Transverse colon (tissue), 4 donors: ENCODE measurements at regions not wholly inside any gene's neighbourhood (a gene's known extent, or its start where the extent isn't known, plus 50 kb on each side); places are given as distances from the start of the nearest gene placed in this dataset.
A peak's percentile ranks its signal among the peaks of the same experiment; 100 is the strongest.

ENCODE experiments used
- DNase-seq: peaks from one replicate; pipeline ENCODE4 v3.0.0-alpha.2; 2019
- H3K27ac ChIP-seq, 4 donors: fragments of 200-600 bp; sonication (generic); 2 replicates each; pipeline ENCODE4 v1.5.1; 2016 to 2018; ENCODE audit warnings: inconsistent platforms in 4 of 4
- H3K27me3 ChIP-seq: fragments of 200-600 bp; sonication (generic); 2 replicates; pipeline ENCODE4 v1.5.1; 2017; ENCODE audit warnings: inconsistent platforms
- H3K36me3 ChIP-seq, 4 donors: fragments of 200-600 bp; sonication (generic); 2 replicates each; pipeline ENCODE4 v1.5.1; 2017 to 2019; ENCODE audit warnings: inconsistent platforms in 4 of 4
- H3K4me1 ChIP-seq, 4 donors: fragments of 200-600 bp; sonication (generic); 2 replicates each; pipeline ENCODE4 v1.5.1; 2017 to 2020; ENCODE audit warnings: inconsistent platforms in 4 of 4
- H3K4me3 ChIP-seq, 4 donors: fragments of 200-600 bp; sonication (generic); 1 replicate in 1 of 4; 2 replicates in 3 of 4; pipeline versions ENCODE4 v1.5.1 to v1.6.1; 2017 to 2019; ENCODE audit warnings: inconsistent platforms in 4 of 4
- H3K9me3 ChIP-seq, 2 donors: fragments of 200-600 bp; sonication (generic); 2 replicates each; pipeline ENCODE4 v1.5.1; 2017 to 2019; ENCODE audit warnings: inconsistent platforms in 2 of 2
- EP300 ChIP-seq: sonication (generic); formaldehyde crosslinking; IDR thresholded peaks from one replicate; pipeline ENCODE4 v1.6.1; 2017; ENCODE audit warnings: antibody characterized with exemption, low read depth
- POLR2A ChIP-seq: fragments of 450-650 bp; IDR thresholded peaks from one replicate; pipeline ENCODE4 v1.6.1; 2016; ENCODE audit warnings: antibody characterized with exemption, mild to moderate bottlenecking, moderate library complexity
- POLR2AphosphoS5 ChIP-seq, 3 donors: sonication (generic); formaldehyde crosslinking; IDR thresholded peaks; one replicate each; pipeline ENCODE4 v1.6.1; 2016; ENCODE audit warnings: antibody characterized with exemption in 3 of 3
- WGBS, 2 donors: methylation state at CpG; one replicate each; pipeline ENCODE4 v1.1.5; 2018; ENCODE audit warnings: low coverage in 1 of 2; 5-methylcytosine and 5-hydroxymethylcytosine counted together
- in situ Hi-C, 4 donors: fragments of 200-750 bp; cut with MboI; loops; one replicate each; pipeline versions ENCODE4 v1.15.0 to v1.15.1; 2017; ENCODE audit warnings: low sequenced_read_pairs in 3 of 4, low pct_ligation_motif_present in 1 of 4, low pct_unique_long_range_greater_than_20kb in 1 of 4
- intact Hi-C: fragments of 100-400 bp; cut with DNase I; formaldehyde crosslinking; loops from one replicate; pipeline ENCODE4 v1.15.1; 2023; ENCODE audit warnings: low total_unique reads
- TF ChIP-seq, protein P1 (sequence below), 5 experiments: fragments of 200-600 bp in 3 of 5; fragments of 450-650 bp in 2 of 5; sonication (generic) in 3 of 5; IDR thresholded peaks; 1 replicate in 2 of 5; 2 replicates in 3 of 5; pipeline ENCODE4 v1.5.1; 2016 to 2017; ENCODE audit warnings: antibody characterized with exemption in 5 of 5, inconsistent platforms in 3 of 5, mild to moderate bottlenecking in 2 of 5, moderate library complexity in 1 of 5

DNA sequence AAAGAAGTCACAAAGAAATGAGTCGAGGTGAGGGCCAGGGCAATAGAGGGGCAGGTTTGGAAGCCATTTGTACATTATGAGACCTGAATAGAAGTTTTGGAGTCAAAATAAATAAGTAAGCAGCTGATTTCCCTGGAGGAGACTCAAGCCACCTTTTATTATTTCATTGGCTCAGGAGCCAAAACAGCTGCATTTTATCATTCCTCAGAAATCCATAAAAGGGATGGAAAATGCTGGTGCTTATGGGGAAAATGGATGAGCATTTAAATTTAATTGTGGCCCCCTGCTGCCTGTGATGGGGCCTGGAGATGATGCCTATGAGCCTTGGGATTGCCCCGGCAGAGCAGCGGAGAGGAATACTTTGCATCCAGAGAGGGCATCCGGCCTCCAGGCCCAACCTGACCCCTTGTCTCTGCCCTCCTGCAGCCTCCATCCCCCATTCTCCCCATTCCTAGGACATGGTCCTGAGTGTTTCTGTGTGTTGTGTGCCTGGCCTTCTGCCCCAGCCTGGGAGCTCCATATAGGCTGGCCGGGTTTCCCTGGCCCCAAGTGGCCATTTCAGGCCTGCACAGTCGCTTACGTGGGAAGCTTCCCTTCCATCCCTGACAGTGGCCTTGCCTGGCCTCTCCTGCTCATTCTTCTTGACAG lies 296.8 kb upstream of the ZMIZ1 start:
- intact Hi-C loops, result loop anchor here (10.0 kb wide), 1 partner anchor 293 kb away; the partner anchor contains the start of gene ZMIZ1
- 81% methylated on average over 7 of the region's 7 CpGs; no CpG with 5 or more reads in 1 of the 2 donors for WGBS, 2 donors
- Histone ChIP-seq H3K36me3 (no peaks in the 10 kb centered on the region), H3K27ac (peak overlapping the region in 3 of 4 donors; percentile 30 to 58 (median 46)), H3K4me1 (peaks cover 0 to 18% (median 3%) of the 10 kb centered on the region in 4 donors), H3K4me3 (no peak overlapping the region), H3K27me3 (no peaks in the 10 kb centered on the region), H3K9me3 (no peaks in the 10 kb centered on the region)
- TF ChIP-seq POLR2A (no peak), EP300 (no peak), POLR2AphosphoS5 (IDR thresholded peaks at IDR 0.05) (no peak)
- TF ChIP-seq, protein P1, sequence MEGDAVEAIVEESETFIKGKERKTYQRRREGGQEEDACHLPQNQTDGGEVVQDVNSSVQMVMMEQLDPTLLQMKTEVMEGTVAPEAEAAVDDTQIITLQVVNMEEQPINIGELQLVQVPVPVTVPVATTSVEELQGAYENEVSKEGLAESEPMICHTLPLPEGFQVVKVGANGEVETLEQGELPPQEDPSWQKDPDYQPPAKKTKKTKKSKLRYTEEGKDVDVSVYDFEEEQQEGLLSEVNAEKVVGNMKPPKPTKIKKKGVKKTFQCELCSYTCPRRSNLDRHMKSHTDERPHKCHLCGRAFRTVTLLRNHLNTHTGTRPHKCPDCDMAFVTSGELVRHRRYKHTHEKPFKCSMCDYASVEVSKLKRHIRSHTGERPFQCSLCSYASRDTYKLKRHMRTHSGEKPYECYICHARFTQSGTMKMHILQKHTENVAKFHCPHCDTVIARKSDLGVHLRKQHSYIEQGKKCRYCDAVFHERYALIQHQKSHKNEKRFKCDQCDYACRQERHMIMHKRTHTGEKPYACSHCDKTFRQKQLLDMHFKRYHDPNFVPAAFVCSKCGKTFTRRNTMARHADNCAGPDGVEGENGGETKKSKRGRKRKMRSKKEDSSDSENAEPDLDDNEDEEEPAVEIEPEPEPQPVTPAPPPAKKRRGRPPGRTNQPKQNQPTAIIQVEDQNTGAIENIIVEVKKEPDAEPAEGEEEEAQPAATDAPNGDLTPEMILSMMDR (IDR thresholded peaks at IDR 0.05), result no peak
- no peak for DNase-seq
- in situ Hi-C loops, result no loop called here

DNA sequence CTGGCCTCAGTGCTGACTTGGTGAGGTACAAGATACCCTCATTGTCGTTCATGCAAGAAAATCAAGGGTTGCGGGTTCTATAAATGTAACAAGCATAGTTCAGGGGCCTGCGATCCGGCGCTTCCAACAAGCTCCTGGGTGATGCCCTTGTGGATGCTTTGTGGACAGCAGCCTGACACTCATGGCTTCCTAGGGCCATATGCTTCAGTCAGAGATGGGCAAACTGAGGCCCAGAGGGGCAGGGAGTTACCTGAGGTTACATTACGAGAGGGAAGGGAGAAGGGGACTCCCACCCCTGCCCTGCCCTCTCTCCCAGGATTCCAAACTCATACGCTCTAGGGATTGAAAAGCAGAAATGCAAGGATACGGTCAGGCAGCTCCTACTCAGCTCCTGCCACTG lies 296.3 kb upstream of the ZMIZ1 start:
- DNase-seq, result no peak
- Histone ChIP-seq H3K36me3 (no peaks in the 10 kb centered on the region), H3K4me3 (no peak overlapping the region), H3K27ac (peak overlapping the region in 3 of 4 donors; percentile 2 to 58 (median 46)), H3K4me1 (peaks cover 5 to 23% (median 8%) of the 10 kb centered on the region in 4 donors), H3K27me3 (no peaks in the 10 kb centered on the region), H3K9me3 (no peaks in the 10 kb centered on the region)
- TF ChIP-seq, protein P1 (IDR thresholded peaks at IDR 0.05), result no peak
- TF ChIP-seq POLR2AphosphoS5 (IDR thresholded peaks at IDR 0.05) (no peak), POLR2A (no peak), EP300 (no peak)
- WGBS, 2 donors, result 92% methylated on average over 8 of the region's 8 CpGs; no CpG with 5 or more reads in 1 of the 2 donors
- in situ Hi-C loops (no loop called here), intact Hi-C loops (loop anchor here (10.0 kb wide), 1 partner anchor 292 kb away; the partner anchor contains the start of gene ZMIZ1)

DNA sequence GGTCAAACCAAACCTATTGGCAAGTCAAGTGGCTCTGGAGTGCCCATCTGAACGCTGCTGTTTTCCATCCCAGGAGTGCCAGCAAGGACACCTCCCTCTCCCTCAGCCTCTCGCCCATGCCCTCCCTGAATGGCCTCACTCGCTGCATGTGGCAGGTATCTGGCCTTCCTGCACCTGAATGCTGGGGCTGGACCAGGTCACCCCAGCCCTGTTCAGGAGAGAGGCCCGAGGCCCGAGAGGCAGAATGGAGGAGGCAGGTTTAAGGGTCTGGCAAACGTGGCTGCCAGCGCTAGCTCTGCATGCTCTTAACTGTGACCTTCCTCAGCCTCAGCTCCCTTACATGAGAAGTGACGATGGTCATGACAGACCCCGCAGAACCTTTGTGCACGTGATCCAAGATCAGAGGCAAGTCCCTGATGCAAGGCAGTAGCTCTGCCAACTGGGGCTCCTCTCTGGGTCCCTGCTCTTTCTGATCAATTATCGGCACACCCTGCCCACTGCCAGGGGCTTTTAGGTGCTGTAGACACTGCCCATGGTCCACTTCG lies 295.7 kb upstream of the ZMIZ1 start:
- TF ChIP-seq POLR2A (no peak), POLR2AphosphoS5 (IDR thresholded peaks at IDR 0.05) (no peak), EP300 (no peak)
- TF ChIP-seq, protein P1 (IDR thresholded peaks at IDR 0.05), result no peak
- Histone ChIP-seq H3K4me1 (peaks cover 7 to 28% (median 12%) of the 10 kb centered on the region in 4 donors), H3K27ac (no peak overlapping the region), H3K36me3 (no peaks in the 10 kb centered on the region), H3K27me3 (no peaks in the 10 kb centered on the region), H3K4me3 (no peak overlapping the region), H3K9me3 (no peaks in the 10 kb centered on the region)
- intact Hi-C loops, result loop anchor here (10.0 kb wide), 1 partner anchor 292 kb away; the partner anchor contains the start of gene ZMIZ1
- 80 to 92% methylated on average over 1 to 12 of the region's 12 CpGs for WGBS, 2 donors
- no peak for DNase-seq
- in situ Hi-C loops, result no loop called here

DNA sequence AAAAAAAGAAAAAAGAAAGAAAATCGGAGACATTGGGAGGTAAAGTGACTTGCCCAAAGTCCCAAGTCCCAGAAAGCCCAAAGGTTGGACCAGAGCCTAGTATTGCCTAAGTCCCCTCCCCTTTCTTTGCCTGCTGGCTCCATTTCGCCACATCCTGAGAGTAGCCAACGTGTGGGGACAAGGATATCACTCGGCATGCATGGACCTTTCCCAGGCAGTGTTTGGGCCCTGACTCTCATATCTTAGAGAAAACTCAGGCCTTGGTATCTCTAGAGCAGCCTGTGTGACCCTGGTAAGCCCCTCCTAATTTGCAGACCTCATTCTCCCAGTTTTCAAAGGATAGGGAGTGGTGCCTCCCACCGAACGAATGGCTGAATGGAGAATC lies 294.2 kb upstream of the ZMIZ1 start:
- peaks cover 7 to 31% (median 16%) of the 10 kb centered on the region in 4 donors for H3K4me1 ChIP-seq
- in situ Hi-C loops, result no loop called here
- WGBS, 2 donors, result 69 to 75% methylated on average over 3 to 6 of the region's 6 CpGs

More for the DNA sequence above, 294.2 kb upstream of the ZMIZ1 start:
- intact Hi-C loops, result loop anchor here (10.0 kb wide), 1 partner anchor 290 kb away; the partner anchor contains the start of gene ZMIZ1
- H3K9me3 ChIP-seq, result no peaks in the 10 kb centered on the region
- H3K27me3 ChIP-seq, result no peaks in the 10 kb centered on the region
- no peak overlapping the region for H3K4me3 ChIP-seq
- no peak for DNase-seq
- no peak for TF ChIP-seq POLR2AphosphoS5 (IDR thresholded peaks at IDR 0.05)
- TF ChIP-seq, protein P1 (IDR thresholded peaks at IDR 0.05), result no peak
- no peak for TF ChIP-seq EP300
- no peak for TF ChIP-seq POLR2A
- no peaks in the 10 kb centered on the region for H3K36me3 ChIP-seq
- H3K27ac ChIP-seq, result peak overlapping the region; percentile 21 to 68 (median 46)
